ENCODE measurements at regions not wholly inside any gene's neighbourhood (a gene's known extent, or its start where the extent isn't known, plus 50 kb on each side); places are given as distances from the start of the nearest gene placed in this dataset.
A peak's percentile ranks its signal among the peaks of the same experiment; 100 is the strongest.
"Not testable (repeated sequence)": the region's sequence is repeated elsewhere in the genome, so short reads cannot be mapped to it uniquely, and the experiment has no call there.

GRCh38 chr10:35993591-35994515 lies 351.8 kb upstream of the FZD8 start:
- Mint-ChIP-seq H3K27ac (no peak overlapping the region), H3K9me3 (peaks cover 7% of the 10 kb centered on the region), H3K27me3 (peaks cover 19% of the 10 kb centered on the region), H3K4me3 (peak overlapping the region; percentile 18), H3K4me1 (ENCODE audit: unreplicated experiment) (peaks cover 9% of the 10 kb centered on the region), H3K36me3 (no peaks in the 10 kb centered on the region)
- no peak for DNase-seq (ENCODE audit: extremely low spot score, unreplicated experiment)
- no peak for TF ChIP-seq CTCF (conservative IDR thresholded peaks at IDR 0.05)

GRCh38 chr10:35992107-35992506 lies 350.0 kb upstream of the FZD8 start:
- H3K36me3 Mint-ChIP-seq, result no peaks in the 10 kb centered on the region
- peaks cover 18% of the 10 kb centered on the region for H3K27me3 Mint-ChIP-seq
- H3K4me1 Mint-ChIP-seq (ENCODE audit: unreplicated experiment), result peaks cover 15% of the 10 kb centered on the region
- H3K27ac Mint-ChIP-seq, result no peak overlapping the region
- DNase-seq (ENCODE audit: extremely low spot score, unreplicated experiment), result no peak
- H3K9me3 Mint-ChIP-seq, result peaks cover 7% of the 10 kb centered on the region
- no peak for TF ChIP-seq CTCF (conservative IDR thresholded peaks at IDR 0.05)
- no peak overlapping the region for H3K4me3 Mint-ChIP-seq

- peaks cover 7% of the 10 kb centered on the region for H3K9me3 Mint-ChIP-seq
- no peaks in the 10 kb centered on the region for H3K36me3 Mint-ChIP-seq
- H3K27me3 Mint-ChIP-seq, result peaks cover 13% of the 10 kb centered on the region
- H3K27ac Mint-ChIP-seq, result no peak overlapping the region
- no peak for DNase-seq (ENCODE audit: extremely low spot score, unreplicated experiment)
- peaks cover 8% of the 10 kb centered on the region for H3K4me1 Mint-ChIP-seq (ENCODE audit: unreplicated experiment)
- TF ChIP-seq CTCF (conservative IDR thresholded peaks at IDR 0.05), result no peak
- H3K4me3 Mint-ChIP-seq, result no peak overlapping the region
Observed at GRCh38 chr10:35986756-35987502, 344.8 kb upstream of the FZD8 start.

GRCh38 chr10:35979116-35979515 lies 337.0 kb upstream of the FZD8 start:
- Mint-ChIP-seq H3K9me3 (no peaks in the 10 kb centered on the region), H3K27ac (no peak overlapping the region), H3K36me3 (no peaks in the 10 kb centered on the region), H3K4me3 (no peak overlapping the region), H3K27me3 (peaks cover 16% of the 10 kb centered on the region), H3K4me1 (ENCODE audit: unreplicated experiment) (no peaks in the 10 kb centered on the region)
- TF ChIP-seq CTCF (conservative IDR thresholded peaks at IDR 0.05), result no peak
- no peak for DNase-seq (ENCODE audit: extremely low spot score, unreplicated experiment)

GRCh38 chr10:35973912-35974591 lies 332.0 kb upstream of the FZD8 start:
- not testable (repeated sequence) for H3K4me1 Mint-ChIP-seq (ENCODE audit: unreplicated experiment); H3K4me3 Mint-ChIP-seq; H3K27ac Mint-ChIP-seq; H3K9me3 Mint-ChIP-seq; H3K36me3 Mint-ChIP-seq; DNase-seq (ENCODE audit: extremely low spot score, unreplicated experiment)
- peaks cover 37% of the 10 kb centered on the region for H3K27me3 Mint-ChIP-seq

All from type B pancreatic cell (in vitro differentiated cells).